HG02588 (cell line): ENCODE measurements at regions not wholly inside any gene's neighbourhood (a gene's known extent, or its start where the extent isn't known, plus 50 kb on each side); places are given as distances from the start of the nearest gene placed in this dataset.

Experiments
- ATAC-seq: cut with Tn5 transposase; IDR thresholded peaks from one replicate; pipeline ENCODE4 v1.9.1; 2021; ENCODE audit warnings: mild to moderate bottlenecking, moderate library complexity; ENCODE audit not compliant: unreplicated experiment

GRCh38 chr5:44660251-44660650 is 148.5 kb upstream of the MRPS30 start:
- ATAC-seq, result no peak

DNA sequence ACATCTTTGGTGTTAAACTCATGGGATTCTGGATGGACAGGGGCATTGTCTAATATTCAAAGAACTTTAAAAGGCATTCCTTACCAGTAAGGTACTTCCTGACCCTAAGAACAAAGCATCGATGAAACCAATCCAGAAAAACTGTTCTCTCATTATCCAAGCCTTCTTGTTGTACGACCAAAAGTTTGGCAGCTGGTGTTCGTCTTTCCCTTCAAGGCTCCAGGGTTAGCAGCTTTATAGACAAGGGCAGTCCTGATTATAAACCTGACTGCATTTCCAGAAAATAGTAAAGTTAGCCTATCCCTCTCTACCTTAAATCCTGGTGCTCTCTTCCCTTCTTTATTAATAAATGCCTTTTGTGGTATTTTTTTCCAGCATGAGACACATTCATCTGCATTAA is 149.4 kb upstream of the MRPS30 start:
- no peak for ATAC-seq

- ATAC-seq, result no peak
These were observed 156.1 kb upstream of the MRPS30 start for GRCh38 chr5:44652674-44653073.

- ATAC-seq, result no peak
These were observed 162.7 kb upstream of the MRPS30 start for GRCh38 chr5:44646016-44646415.

GRCh38 chr5:44645502-44645901 is 163.2 kb upstream of the MRPS30 start:
- no peak for ATAC-seq

- ATAC-seq, result no peak
These were observed 164.1 kb upstream of the MRPS30 start for GRCh38 chr5:44644628-44645027.

DNA sequence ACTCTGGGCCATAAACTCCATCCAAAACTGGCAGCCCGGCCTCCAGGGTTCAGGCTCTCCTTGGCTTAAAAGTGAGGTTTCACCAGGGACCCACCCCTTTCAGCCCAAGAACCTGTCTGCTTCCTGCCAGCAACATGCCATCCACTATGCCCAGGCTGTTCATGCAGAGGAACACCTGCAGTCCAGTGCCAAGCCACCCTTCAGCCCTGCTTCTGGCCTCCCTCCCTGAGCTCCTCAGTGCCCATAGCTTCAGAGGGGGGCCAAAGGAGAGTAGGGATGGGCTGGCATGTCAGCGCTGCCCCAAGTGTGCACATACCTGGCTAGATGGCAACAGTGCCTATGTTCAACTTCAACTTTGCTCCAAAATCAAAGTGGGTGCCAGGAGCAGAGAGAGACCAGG is 166.9 kb upstream of the MRPS30 start:
- no peak for ATAC-seq

DNA sequence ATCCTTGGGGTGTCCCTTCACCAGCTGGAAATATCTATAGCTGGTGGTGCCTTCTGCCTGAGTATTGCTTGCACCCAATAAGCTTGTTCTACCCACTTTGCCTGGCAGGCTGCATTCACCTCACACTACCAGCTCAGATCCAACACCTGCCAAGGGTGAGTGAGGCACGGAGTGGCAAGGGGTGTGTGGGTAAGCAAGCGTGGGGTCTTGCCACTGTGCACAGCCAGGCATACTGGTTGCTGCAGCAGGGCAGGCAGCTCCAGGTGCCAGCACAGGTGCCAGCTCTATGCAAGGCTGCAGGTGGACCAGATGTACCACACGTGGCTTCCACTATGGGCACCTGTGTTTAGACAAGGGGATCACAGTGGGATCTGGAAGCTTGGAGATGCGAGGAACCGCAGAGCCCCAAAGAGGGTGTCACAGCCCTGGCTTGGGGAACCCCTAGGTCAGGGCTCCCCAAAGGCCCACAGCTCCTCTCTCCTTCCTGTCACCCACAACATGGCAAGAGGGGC is 167.7 kb upstream of the MRPS30 start:
- no peak for ATAC-seq

- ATAC-seq, result no peak
These were observed 170.6 kb upstream of the MRPS30 start for GRCh38 chr5:44637916-44638869.

DNA sequence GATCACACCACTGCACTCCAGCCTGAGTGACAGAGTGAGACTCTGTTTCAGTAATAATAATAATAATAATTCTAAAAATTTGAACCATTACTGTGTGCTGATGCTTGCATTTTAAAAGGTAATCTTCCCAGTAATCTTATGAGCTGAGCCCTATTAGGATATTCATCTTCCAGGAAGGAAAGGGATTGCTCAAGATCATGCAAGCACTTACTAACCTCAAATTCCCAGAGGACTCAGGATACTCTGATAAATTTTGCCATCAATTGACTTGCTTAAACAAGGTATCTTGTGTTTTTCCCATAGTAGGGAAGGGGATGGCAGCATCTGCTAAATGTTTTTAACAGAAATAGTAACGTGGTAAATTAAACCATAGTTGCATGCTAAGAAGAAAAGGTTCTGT is 176.4 kb upstream of the MRPS30 start:
- ATAC-seq, result no peak

DNA sequence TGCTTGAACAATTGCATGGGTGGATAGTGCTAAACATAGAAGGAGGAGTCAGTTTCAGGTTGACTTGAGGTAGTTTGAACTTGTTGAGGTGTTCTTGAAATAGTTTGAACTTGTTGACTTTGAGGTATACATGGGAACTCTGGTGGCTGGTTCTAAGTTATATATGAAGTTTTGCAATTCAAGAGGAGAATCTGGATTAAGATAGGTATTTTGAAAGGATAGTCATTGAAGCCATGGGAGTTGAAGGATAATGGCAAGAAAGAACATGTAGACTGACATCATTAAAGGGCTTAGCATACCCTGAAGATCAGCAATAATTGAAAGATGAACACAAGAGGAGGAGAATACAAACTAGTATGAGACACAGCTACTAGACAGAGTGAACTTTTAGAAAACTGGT is 181.9 kb upstream of the MRPS30 start:
- no peak for ATAC-seq

- no peak for ATAC-seq
These were observed 186.4 kb upstream of the MRPS30 start for GRCh38 chr5:44622331-44622730.

- no peak for ATAC-seq
These were observed 188.7 kb upstream of the MRPS30 start for GRCh38 chr5:44619875-44620610.

GRCh38 chr5:44614845-44615244 is 193.9 kb upstream of the MRPS30 start:
- ATAC-seq, result no peak

- ATAC-seq, result no peak
These were observed 194.8 kb upstream of the MRPS30 start for GRCh38 chr5:44613936-44614335.

- ATAC-seq, result no peak
These were observed 202.8 kb upstream of the MRPS30 start for GRCh38 chr5:44605926-44606325.

GRCh38 chr5:44603496-44604272 is 205.1 kb upstream of the MRPS30 start:
- ATAC-seq, result no peak

GRCh38 chr5:44574678-44575077 is 185.5 kb upstream of the FGF10 start:
- no peak for ATAC-seq

GRCh38 chr5:44568519-44568918 is 179.3 kb upstream of the FGF10 start:
- ATAC-seq, result no peak

DNA sequence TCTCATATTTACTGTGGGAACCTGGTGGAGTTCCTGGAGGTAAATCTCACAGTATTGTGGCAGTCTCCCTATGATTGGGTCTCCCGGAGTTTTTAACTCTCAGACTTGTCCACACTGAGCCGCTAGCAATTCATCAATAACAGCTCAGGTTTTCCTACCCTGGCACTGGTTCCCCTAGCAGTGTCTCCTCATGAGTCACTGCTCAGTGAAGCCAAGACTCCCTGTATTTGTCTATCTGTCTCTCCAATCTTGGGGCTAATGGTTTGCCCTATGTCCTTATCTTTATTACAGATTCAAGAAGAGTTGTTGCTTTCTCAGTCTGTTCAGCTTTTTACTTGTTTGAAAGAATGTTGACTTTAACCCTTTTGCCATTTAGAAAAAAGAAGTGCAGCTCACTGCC is 176.7 kb upstream of the FGF10 start:
- no peak for ATAC-seq

- ATAC-seq, result no peak
These were observed 176.1 kb upstream of the FGF10 start for GRCh38 chr5:44565360-44565759.
